ENCODE measurements at regions not wholly inside any gene's neighbourhood (a gene's known extent, or its start where the extent isn't known, plus 50 kb on each side); places are given as distances from the start of the nearest gene placed in this dataset.

GRCh38 chr15:96501362-96501761 is 170.9 kb downstream of the NR2F2 start:
- H4K20me1 ChIP-seq (ENCODE audit: control insufficient read depth, extremely low read depth, insufficient read depth, low read length) = no peaks in the 10 kb centered on the region
- DNase-seq (ENCODE audit: low read depth in 2 of 2) = no peak
- H3K27me3 ChIP-seq (ENCODE audit: control insufficient read depth, insufficient read depth, low read length) = no peaks in the 10 kb centered on the region
- no peaks in the 10 kb centered on the region for H3K9me3 ChIP-seq (ENCODE audit: control insufficient read depth, insufficient read depth, low read depth, low read length)
- no peaks in the 10 kb centered on the region for H3K4me1 ChIP-seq (ENCODE audit: control insufficient read depth, extremely low read depth, insufficient read depth, low read length)
- no peak overlapping the region for H3K4me2 ChIP-seq (ENCODE audit: extremely low read depth, insufficient read depth, low read length)
- no peaks in the 10 kb centered on the region for H3K36me3 ChIP-seq (ENCODE audit: control insufficient read depth, insufficient read depth, low read length)
- H3K9ac ChIP-seq (ENCODE audit: insufficient read depth, low read length) = no peak overlapping the region
- H2AFZ ChIP-seq (ENCODE audit: low read length) = no peak overlapping the region
- no peaks in the 10 kb centered on the region for H3K79me2 ChIP-seq (ENCODE audit: control insufficient read depth, insufficient read depth, low read length)
- no peak overlapping the region for H3K4me3 ChIP-seq (replicated peaks in 1 of 4; ENCODE audit: control extremely low read depth in 1 of 4, insufficient read depth in 1 of 4, low read depth in 3 of 4, low read length in 4 of 4)
- H3K27ac ChIP-seq (ENCODE audit: insufficient read depth, low read length) = no peak overlapping the region
- TF ChIP-seq EZH2 (IDR thresholded peaks at IDR 0.05; ENCODE audit: low read length, missing control alignments) (no peak), CTCF (conservative IDR thresholded peaks at IDR 0.05 in 1 of 2, IDR thresholded peaks at IDR 0.05 in 1 of 2; ENCODE audit: low read depth in 1 of 2, low read length in 2 of 2) (no peak)

- H3K4me3 ChIP-seq (replicated peaks in 1 of 4; ENCODE audit: control extremely low read depth in 1 of 4, insufficient read depth in 1 of 4, low read depth in 3 of 4, low read length in 4 of 4) = no peak overlapping the region
- H3K4me2 ChIP-seq (ENCODE audit: extremely low read depth, insufficient read depth, low read length) = no peak overlapping the region
- no peaks in the 10 kb centered on the region for H3K36me3 ChIP-seq (ENCODE audit: control insufficient read depth, insufficient read depth, low read length)
- H3K27me3 ChIP-seq (ENCODE audit: control insufficient read depth, insufficient read depth, low read length) = no peaks in the 10 kb centered on the region
- no peaks in the 10 kb centered on the region for H3K4me1 ChIP-seq (ENCODE audit: control insufficient read depth, extremely low read depth, insufficient read depth, low read length)
- no peak overlapping the region for H3K9ac ChIP-seq (ENCODE audit: insufficient read depth, low read length)
- no peaks in the 10 kb centered on the region for H3K9me3 ChIP-seq (ENCODE audit: control insufficient read depth, insufficient read depth, low read depth, low read length)
- no peak for TF ChIP-seq CTCF (conservative IDR thresholded peaks at IDR 0.05 in 1 of 2, IDR thresholded peaks at IDR 0.05 in 1 of 2; ENCODE audit: low read depth in 1 of 2, low read length in 2 of 2)
- no peak for TF ChIP-seq EZH2 (IDR thresholded peaks at IDR 0.05; ENCODE audit: low read length, missing control alignments)
- DNase-seq (ENCODE audit: low read depth in 2 of 2) = no peak
- H3K27ac ChIP-seq (ENCODE audit: insufficient read depth, low read length) = no peak overlapping the region
- no peaks in the 10 kb centered on the region for H4K20me1 ChIP-seq (ENCODE audit: control insufficient read depth, extremely low read depth, insufficient read depth, low read length)
- H2AFZ ChIP-seq (ENCODE audit: low read length) = no peak overlapping the region
- H3K79me2 ChIP-seq (ENCODE audit: control insufficient read depth, insufficient read depth, low read length) = no peaks in the 10 kb centered on the region
Observed at GRCh38 chr15:96502196-96502595, 171.7 kb downstream of the NR2F2 start.

- Histone ChIP-seq H3K79me2 (ENCODE audit: control insufficient read depth, insufficient read depth, low read length) (no peaks in the 10 kb centered on the region), H3K4me2 (ENCODE audit: extremely low read depth, insufficient read depth, low read length) (no peak overlapping the region), H3K9ac (ENCODE audit: insufficient read depth, low read length) (no peak overlapping the region), H3K27me3 (ENCODE audit: control insufficient read depth, insufficient read depth, low read length) (no peaks in the 10 kb centered on the region), H3K9me3 (ENCODE audit: control insufficient read depth, insufficient read depth, low read depth, low read length) (no peaks in the 10 kb centered on the region), H2AFZ (ENCODE audit: low read length) (no peak overlapping the region), H4K20me1 (ENCODE audit: control insufficient read depth, extremely low read depth, insufficient read depth, low read length) (no peaks in the 10 kb centered on the region), H3K27ac (ENCODE audit: insufficient read depth, low read length) (no peak overlapping the region), H3K36me3 (ENCODE audit: control insufficient read depth, insufficient read depth, low read length) (no peaks in the 10 kb centered on the region), H3K4me1 (ENCODE audit: control insufficient read depth, extremely low read depth, insufficient read depth, low read length) (no peaks in the 10 kb centered on the region), H3K4me3 (replicated peaks in 1 of 4; ENCODE audit: control extremely low read depth in 1 of 4, insufficient read depth in 1 of 4, low read depth in 3 of 4, low read length in 4 of 4) (no peak overlapping the region)
- no peak for TF ChIP-seq EZH2 (IDR thresholded peaks at IDR 0.05; ENCODE audit: low read length, missing control alignments)
- TF ChIP-seq CTCF (conservative IDR thresholded peaks at IDR 0.05 in 1 of 2, IDR thresholded peaks at IDR 0.05 in 1 of 2; ENCODE audit: low read depth in 1 of 2, low read length in 2 of 2) = no peak
- no peak for DNase-seq (ENCODE audit: low read depth in 2 of 2)
Observed at GRCh38 chr15:96503276-96503675, 172.8 kb downstream of the NR2F2 start.

Data from fibroblast of lung (primary cell).